Brain microvascular endothelial cell (primary cell): ENCODE measurements at regions not wholly inside any gene's neighbourhood (a gene's known extent, or its start where the extent isn't known, plus 50 kb on each side); places are given as distances from the start of the nearest gene placed in this dataset.

Experiments
- DNase-seq: peaks from one replicate; pipeline ENCODE4 v3.0.0-alpha.2; 2020
- H3K27ac ChIP-seq: fragments of 250-450 bp; sonication (Bioruptor Pico); 2 replicates; pipeline ENCODE4 v1.5.1; 2020; ENCODE audit warnings: mild to moderate bottlenecking, moderate library complexity
- H3K27me3 ChIP-seq: fragments of 250-450 bp; sonication (Bioruptor Pico); replicated peaks from 2 replicates; pipeline ENCODE4 v1.5.1; 2020; ENCODE audit warnings: mild to moderate bottlenecking
- H3K36me3 ChIP-seq: fragments of 250-450 bp; sonication (Bioruptor Pico); replicated peaks from 2 replicates; pipeline ENCODE4 v1.5.1; 2020; ENCODE audit warnings: mild to moderate bottlenecking
- H3K4me3 ChIP-seq: 2 replicates; pipeline ENCODE4 v1.5.1; 2011; ENCODE audit warnings: low read depth, mild to moderate bottlenecking, control low read depth, low read length, moderate library complexity
- in situ Hi-C: cut with HindIII; loops from 2 replicates; pipeline ENCODE4 v1.10.0; 2017; ENCODE audit warnings: low sequenced_read_pairs, low pct_ligation_motif_present
- TF ChIP-seq, protein P1 (sequence below): IDR thresholded peaks from 2 replicates; pipeline ENCODE4 v1.5.1; 2011; ENCODE audit warnings: low read depth, mild to moderate bottlenecking, moderate library complexity, low read length, control low read depth, inconsistent platforms; ENCODE audit errors: missing control alignments

DNA sequence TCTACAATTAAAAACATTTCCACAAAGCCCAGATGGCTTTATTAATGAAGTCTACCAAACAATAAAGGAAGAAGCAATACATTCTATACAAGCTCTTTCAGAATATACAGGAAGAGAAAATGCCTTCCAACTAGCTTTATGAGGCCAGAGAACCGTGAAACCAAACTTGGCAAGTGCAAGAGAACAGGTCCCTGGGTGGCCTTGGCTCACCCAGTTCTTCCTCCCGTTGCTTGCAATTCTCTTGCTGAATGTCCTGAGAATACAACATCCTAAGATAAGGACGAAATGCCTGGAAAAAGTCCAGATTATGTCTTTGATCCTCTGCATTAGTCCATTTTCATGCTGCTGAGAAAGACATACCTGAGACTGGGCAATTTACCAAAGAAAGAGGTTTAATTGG is 204.9 kb downstream of the MAD2L1 start:
- no peaks in the 10 kb centered on the region for H3K36me3 ChIP-seq
- no peak overlapping the region for H3K27ac ChIP-seq
- H3K27me3 ChIP-seq: no peaks in the 10 kb centered on the region
- DNase-seq: no peak
- TF ChIP-seq, protein P1, sequence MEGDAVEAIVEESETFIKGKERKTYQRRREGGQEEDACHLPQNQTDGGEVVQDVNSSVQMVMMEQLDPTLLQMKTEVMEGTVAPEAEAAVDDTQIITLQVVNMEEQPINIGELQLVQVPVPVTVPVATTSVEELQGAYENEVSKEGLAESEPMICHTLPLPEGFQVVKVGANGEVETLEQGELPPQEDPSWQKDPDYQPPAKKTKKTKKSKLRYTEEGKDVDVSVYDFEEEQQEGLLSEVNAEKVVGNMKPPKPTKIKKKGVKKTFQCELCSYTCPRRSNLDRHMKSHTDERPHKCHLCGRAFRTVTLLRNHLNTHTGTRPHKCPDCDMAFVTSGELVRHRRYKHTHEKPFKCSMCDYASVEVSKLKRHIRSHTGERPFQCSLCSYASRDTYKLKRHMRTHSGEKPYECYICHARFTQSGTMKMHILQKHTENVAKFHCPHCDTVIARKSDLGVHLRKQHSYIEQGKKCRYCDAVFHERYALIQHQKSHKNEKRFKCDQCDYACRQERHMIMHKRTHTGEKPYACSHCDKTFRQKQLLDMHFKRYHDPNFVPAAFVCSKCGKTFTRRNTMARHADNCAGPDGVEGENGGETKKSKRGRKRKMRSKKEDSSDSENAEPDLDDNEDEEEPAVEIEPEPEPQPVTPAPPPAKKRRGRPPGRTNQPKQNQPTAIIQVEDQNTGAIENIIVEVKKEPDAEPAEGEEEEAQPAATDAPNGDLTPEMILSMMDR: no peak
- in situ Hi-C loops: no loop called here
- no peak overlapping the region for H3K4me3 ChIP-seq

DNA sequence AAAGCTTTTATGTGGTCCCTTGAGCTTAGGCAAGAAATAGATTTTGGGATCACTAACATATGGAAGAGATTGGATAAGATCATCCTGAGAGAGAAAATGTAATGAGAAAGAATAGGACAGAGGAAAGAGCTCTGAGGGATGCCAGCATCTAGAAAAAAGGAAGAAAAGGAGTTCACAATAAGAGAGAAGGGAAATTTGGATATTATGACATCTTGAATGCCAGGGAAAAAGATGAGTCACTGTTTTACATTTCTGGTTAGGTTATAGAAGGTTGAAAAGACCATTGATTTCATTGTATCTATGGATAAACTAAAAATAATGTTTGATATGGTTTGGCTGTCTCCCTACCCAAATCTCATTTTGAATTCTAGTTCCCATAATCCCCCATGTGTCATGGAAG is 208.5 kb downstream of the MAD2L1 start:
- H3K36me3 ChIP-seq: no peaks in the 10 kb centered on the region
- H3K4me3 ChIP-seq: no peak overlapping the region
- DNase-seq: no peak
- in situ Hi-C loops: no loop called here
- TF ChIP-seq, protein P1: no peak
- no peaks in the 10 kb centered on the region for H3K27me3 ChIP-seq
- no peak overlapping the region for H3K27ac ChIP-seq

DNA sequence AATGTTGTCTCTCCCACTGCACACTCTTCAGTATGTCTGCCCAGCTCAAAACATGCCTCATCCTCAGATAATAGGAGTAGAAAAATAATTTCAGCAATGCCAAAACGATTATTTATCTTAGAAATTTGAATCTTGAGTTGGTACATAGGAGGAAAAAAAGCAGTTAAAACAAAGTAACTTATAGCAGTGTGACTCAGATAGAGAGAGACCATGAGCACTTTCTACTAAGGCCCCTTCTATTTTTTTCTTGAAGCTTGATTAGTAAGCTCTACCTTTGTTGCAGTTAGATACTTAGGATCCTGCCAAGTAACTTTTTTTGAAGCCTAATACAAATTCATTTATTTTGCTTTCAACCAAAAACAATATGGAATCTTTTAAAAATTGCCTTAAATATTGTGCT is 212.3 kb downstream of the MAD2L1 start:
- no peak overlapping the region for H3K27ac ChIP-seq
- no peaks in the 10 kb centered on the region for H3K27me3 ChIP-seq
- H3K4me3 ChIP-seq: no peak overlapping the region
- TF ChIP-seq, protein P1: no peak
- in situ Hi-C loops: no loop called here
- DNase-seq: no peak
- no peaks in the 10 kb centered on the region for H3K36me3 ChIP-seq

DNA sequence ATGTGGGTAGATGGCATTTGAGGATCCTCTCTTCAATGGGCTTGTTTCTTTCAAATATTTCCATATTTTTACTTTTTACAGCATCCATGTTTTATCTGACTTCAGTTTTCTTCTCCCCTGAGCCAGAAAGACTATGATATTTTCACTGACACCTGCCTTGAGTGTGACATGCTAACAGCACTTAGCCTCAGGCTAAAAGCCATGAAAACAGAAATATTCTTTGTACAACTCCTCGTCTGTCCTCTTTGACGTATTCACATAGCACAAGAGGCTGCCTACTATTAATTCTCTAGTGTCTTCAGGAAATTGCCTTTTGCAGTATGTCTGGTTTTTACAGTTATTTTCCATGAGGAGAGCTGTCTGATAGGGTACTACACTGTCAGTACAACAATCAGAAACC is 215.0 kb downstream of the MAD2L1 start:
- Histone ChIP-seq H3K36me3 (no peaks in the 10 kb centered on the region), H3K4me3 (no peak overlapping the region), H3K27me3 (no peaks in the 10 kb centered on the region), H3K27ac (no peak overlapping the region)
- no peak for DNase-seq
- in situ Hi-C loops: no loop called here
- TF ChIP-seq, protein P1: no peak

DNA sequence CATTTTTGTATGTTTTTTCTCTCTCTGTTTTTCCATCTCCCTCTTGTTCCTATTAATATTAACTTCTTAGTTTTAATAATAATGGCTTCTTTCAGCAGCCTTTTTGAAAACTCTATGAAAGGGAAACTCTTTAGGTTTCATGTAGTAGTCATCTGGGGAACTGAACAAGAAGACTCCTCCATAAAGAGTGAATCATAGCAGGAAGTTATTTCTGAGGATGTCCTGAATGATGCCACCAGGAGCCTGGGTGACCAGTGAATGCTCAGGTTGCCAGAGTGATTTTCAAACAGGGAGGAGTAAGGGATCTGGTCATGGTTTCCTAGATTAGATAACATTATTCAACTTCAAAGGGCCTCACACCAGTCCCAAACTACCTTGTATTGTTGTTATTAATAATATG is 212.8 kb upstream of the PDE5A start:
- in situ Hi-C loops: no loop called here
- H3K27ac ChIP-seq: no peak overlapping the region
- TF ChIP-seq, protein P1: no peak
- H3K4me3 ChIP-seq: no peak overlapping the region
- no peaks in the 10 kb centered on the region for H3K36me3 ChIP-seq
- H3K27me3 ChIP-seq: no peaks in the 10 kb centered on the region
- DNase-seq: peak; percentile 22

DNA sequence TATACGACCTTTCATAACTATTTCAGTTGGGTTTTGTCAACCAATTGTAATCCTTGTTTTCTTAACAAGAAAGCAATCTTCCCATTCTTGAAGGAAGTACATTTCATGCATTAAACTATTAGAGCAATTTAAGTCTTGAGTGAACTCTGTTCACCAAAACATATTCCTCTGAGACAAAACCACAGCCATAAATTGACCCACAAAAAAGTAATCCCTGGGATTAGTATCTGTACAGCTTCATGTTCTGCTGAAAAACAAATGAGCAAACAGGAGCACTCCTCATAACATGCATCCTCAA is 207.0 kb upstream of the PDE5A start:
- no peaks in the 10 kb centered on the region for H3K36me3 ChIP-seq
- H3K27me3 ChIP-seq: no peaks in the 10 kb centered on the region
- in situ Hi-C loops: no loop called here
- no peak overlapping the region for H3K4me3 ChIP-seq
- no peak overlapping the region for H3K27ac ChIP-seq
- TF ChIP-seq, protein P1: no peak
- no peak for DNase-seq
